HG02884 (cell line): ENCODE measurements at regions not wholly inside any gene's neighbourhood (a gene's known extent, or its start where the extent isn't known, plus 50 kb on each side); places are given as distances from the start of the nearest gene placed in this dataset.

Source experiments
- ATAC-seq: cut with Tn5 transposase; IDR thresholded peaks from one replicate; pipeline ENCODE4 v1.9.1; 2021; ENCODE audit warnings: mild to moderate bottlenecking, moderate library complexity; ENCODE audit not compliant: unreplicated experiment

- no peak for ATAC-seq
Measured at GRCh38 chr14:83463500-83464098, 1929.9 kb upstream of the SEL1L start.

- no peak for ATAC-seq
Measured at GRCh38 chr14:83467811-83468210, 1934.2 kb upstream of the SEL1L start.

- ATAC-seq, result no peak
Measured at GRCh38 chr14:83470466-83470865, 1936.8 kb upstream of the SEL1L start.

GRCh38 chr14:83470959-83471695, 1937.5 kb upstream of the SEL1L start:
- no peak for ATAC-seq

- no peak for ATAC-seq
Measured at GRCh38 chr14:83473416-83474235, 1940.0 kb upstream of the SEL1L start.

- ATAC-seq, result no peak
Measured at GRCh38 chr14:83478741-83479140, 1945.1 kb upstream of the SEL1L start.

GRCh38 chr14:83483063-83483462, 1949.4 kb upstream of the SEL1L start:
- no peak for ATAC-seq

DNA sequence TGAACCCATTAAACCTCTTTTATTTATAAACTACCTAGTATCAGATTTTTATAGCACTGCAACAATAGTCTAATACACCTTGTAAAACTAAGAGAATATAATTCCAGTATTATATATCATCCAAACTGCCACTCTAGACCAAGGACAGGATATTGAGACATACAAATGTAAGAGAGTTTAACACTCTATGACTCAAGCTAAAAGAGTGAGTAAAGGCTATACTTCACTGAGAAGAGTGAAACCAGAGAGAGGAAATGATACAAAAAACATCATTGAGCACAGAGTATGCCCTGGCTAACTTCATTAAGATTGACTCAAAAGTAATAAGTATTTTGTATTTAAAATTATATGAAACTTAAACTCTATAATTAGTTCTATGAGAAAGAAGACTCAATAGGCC, 1951.9 kb upstream of the SEL1L start:
- ATAC-seq, result no peak

DNA sequence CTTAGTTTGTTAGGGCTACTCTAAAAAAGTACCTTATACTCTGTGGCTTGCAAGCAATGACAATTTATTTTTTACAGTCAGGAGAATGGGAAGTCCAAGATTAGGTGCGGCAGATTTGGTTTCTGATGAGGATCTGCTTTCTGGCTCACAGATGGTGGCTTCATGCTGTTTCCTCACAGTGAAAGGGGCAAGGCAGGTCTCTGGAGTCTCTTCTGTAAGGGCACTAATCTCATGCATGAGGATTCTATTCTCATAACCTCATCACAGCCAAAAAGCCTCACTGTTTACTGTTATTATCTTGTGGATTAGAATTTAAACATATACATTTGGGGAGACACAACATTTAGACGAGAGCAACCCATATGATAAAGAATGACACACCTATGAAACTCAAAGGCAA, 1957.4 kb upstream of the SEL1L start:
- no peak for ATAC-seq

DNA sequence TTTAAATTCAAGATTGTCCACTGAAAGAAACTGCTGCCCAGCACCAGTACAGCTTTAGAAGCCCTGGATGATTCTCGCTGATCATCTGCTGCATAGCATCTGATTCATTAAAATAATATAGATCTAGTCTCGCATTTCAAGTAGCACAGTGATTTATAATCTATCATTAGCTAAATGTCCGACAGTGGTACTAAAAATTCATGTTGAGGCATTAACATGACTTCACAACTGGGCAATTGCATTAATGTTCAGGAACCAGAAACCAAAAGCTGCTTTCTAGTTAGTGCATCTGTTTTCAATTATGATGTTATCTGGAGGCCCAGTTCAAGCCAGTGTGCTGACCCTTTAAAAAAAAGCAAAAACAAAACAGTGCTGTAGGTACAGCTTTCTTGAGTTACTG, 1987.2 kb upstream of the SEL1L start:
- ATAC-seq, result no peak

DNA sequence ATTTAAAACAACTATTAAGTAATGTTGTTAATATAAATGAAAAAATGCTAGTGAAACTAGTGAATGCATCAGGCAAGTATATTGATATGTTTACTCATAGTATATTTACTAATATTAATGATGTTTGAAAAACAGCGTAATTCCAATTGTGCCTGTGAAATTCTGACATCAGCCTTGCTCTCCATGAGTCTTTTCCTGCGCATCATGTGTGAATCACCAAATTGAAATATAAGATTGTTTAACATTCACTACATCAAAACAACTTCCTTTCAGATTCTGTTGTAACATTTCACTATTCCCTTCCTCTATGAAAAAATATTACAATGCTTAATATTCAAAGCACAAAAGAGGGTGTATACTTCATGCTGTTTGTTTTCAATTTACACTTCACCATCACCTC, 1995.9 kb upstream of the SEL1L start:
- no peak for ATAC-seq

GRCh38 chr14:83533734-83534133, 1996.2 kb upstream of the FLRT2 start:
- ATAC-seq, result no peak

- no peak for ATAC-seq
Measured at GRCh38 chr14:83534995-83535394, 1994.9 kb upstream of the FLRT2 start.

GRCh38 chr14:83535444-83535843, 1994.5 kb upstream of the FLRT2 start:
- no peak for ATAC-seq

DNA sequence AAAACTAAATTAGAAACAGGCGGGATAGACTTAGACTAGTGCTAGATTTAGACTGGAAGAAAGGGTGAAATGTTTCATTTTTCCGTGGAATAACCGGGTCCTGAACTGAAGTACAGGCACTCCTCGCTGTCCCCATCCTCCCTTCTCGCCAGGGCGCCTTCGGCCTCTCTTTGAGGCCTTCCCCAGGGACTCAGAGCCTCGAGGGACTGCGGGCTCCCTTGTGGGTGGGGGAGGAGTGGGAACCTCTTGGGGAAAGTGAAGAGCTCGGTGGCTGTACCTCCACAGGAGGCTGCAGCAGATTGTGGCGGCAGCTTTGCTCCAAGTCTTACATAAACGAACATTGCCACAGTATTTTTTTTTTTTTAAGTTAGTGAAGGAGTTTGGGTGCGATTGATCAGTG, 1988.8 kb upstream of the FLRT2 start:
- ATAC-seq, result no peak

DNA sequence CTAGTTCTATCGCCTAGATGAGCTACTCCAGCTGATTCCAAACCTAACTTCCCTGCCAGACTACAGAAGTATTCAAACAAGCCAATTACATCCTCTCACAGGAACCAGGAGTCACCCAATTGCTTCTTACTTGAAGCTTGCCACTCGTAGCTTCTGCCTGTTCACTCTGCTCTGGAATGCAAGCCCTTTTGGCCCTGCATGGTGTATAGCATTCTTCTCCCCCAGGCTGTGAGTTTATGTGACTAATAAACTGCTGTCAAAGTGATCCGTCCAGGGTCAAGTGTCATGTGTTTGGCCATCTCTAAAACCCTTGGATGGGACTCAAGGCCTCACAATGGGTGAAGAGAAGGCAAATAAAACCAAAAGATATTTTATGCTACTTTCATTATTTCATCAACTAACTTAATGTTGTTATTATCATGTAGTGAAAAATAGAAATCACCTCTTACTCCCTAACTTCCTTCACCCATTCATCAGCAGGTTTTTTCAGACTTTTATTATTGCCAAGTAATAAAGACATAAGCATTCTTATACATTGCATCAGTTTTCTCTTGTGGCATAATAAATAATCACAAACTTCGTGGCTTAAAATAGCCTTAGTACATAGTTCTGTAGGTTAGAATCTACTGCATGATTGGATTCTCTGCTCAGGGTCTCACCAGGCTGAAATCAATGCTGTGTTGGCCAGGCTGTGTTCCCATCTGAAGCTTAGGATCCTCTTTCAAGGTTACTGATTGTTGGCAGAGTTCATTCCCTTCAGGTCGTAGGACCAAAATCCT, 1981.7 kb upstream of the FLRT2 start:
- no peak for ATAC-seq

- no peak for ATAC-seq
Measured at GRCh38 chr14:83556065-83556464, 1973.9 kb upstream of the FLRT2 start.

DNA sequence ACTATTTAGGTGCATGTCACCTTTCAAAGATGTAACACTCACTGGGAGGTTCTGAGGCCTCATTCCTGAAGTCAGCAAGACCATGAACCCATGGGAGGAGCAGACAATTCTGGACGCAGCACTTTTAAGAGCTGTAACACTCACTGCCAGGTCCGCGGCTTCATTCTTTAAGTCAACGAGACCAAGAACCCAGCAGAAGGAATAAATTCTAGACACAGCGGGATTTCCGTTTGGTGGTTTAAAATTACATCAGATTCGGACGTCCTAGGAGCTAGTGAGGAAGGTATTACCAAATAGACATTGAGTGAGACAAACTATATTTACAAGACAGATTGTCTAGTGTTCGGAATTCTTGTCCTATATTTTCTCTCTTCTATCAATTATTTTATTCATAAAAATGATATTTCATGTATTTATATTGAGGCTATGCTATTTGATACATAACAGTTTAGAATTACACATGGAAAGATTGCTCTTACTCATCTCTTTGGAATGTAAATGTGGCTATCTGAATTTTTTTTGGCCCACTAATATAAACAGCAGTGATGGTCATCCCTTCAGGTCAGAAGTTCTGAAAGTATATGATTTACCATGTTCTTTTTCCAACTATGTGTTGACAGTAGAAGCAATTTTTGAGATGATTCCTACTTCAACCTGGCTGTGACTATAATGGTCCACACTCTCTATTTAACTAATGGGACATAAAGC, 1973.0 kb upstream of the FLRT2 start:
- no peak for ATAC-seq

GRCh38 chr14:83558946-83559345, 1971.0 kb upstream of the FLRT2 start:
- no peak for ATAC-seq

DNA sequence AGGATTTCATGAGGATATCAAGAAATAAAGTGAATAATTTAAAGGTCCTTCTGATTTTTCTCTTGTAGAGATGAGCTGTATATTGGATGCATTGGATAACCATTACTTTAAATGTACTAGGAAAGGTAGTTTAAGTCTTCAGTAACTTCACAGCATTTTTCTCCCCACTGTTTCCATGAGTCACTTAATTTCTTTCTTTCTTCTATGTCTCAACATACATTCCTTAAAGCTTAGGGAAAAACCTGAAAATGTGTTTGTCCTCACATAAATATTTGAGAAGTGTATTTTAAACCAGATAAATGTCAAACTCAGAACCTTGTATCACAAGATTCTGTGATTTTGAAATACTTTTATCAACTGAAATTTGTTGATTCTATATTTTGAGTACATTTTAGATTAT, 1970.2 kb upstream of the FLRT2 start:
- no peak for ATAC-seq

DNA sequence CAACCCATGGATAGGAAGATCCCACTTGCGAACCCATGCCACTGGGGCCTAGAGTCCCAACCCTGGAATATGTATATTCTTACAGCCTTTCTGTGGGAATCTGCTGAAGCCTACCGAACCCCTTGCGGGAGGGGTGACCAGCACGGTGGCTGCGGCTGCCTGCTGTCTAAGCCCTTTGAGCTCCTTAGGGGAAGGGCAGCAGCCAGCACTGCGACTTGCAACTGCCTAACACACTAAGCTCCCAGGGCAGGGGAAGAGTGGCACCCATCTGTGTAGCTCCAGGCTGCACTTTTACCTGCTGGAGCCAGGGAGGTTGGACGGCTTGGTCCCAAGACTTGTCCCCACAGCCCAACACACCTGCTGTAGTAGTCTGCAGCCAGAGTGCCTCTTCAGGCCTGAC, 1968.7 kb upstream of the FLRT2 start:
- no peak for ATAC-seq
